ENCODE measurements at regions not wholly inside any gene's neighbourhood (a gene's known extent, or its start where the extent isn't known, plus 50 kb on each side); places are given as distances from the start of the nearest gene placed in this dataset.

DNA sequence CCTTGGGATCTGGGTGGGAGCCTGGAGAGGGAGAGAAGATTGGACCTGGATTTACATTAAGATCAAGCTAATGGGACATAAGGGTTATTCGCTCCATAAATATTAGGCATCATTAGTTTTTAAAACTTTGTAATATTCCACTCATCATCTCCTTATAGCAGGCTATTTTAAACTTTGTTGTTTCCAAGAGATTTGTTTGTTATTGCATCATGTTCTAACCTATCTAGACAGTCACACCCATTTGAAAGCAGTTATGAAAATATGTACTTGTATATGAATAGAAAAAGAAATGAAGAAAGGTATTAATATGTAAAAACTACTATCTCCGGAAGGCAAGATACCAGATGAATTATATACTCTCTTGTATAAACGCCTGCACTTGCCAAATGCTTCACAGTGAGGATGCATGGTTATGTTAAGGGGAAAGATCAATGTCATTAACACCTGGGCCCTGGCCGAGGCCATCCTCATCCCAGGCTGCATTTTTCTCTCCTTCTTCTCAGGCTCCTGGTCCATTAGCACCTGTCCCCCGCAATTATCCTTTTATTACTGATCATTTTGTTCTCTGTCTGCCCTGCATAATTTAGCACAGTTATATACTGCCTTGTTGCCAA is 468.2 kb downstream of the MATN1 start:
- TF ChIP-seq POLR2AphosphoS5 (IDR thresholded peaks at IDR 0.05; ENCODE audit: low read depth, low read length): no peak
- no peak for TF ChIP-seq TAF1 (IDR thresholded peaks at IDR 0.05; ENCODE audit: borderline replicate concordance, insufficient read depth, low read length)
- TF ChIP-seq REST (IDR thresholded peaks at IDR 0.05; ENCODE audit: insufficient read depth in 1 of 2, low read depth in 2 of 2, low read length in 2 of 2): no peak
- TF ChIP-seq SIN3A (IDR thresholded peaks at IDR 0.05; ENCODE audit: borderline replicate concordance, insufficient read depth, low read length): no peak
- TF ChIP-seq FOXP2 (optimal IDR thresholded peaks at IDR 0.05; ENCODE audit: borderline replicate concordance, extremely low read depth, extremely low read length, insufficient read depth): no peak

Data from PFSK-1 (cell line).